ENCODE measurements at regions not wholly inside any gene's neighbourhood (a gene's known extent, or its start where the extent isn't known, plus 50 kb on each side); places are given as distances from the start of the nearest gene placed in this dataset.
"Not testable (repeated sequence)": the region's sequence is repeated elsewhere in the genome, so short reads cannot be mapped to it uniquely, and the experiment has no call there.

GRCh38 chr7:66426332-66426731 is 202.3 kb upstream of the KCTD7 start:
- H3K4me3 ChIP-seq (ENCODE audit: low read depth, low read length) = no peak overlapping the region
- no peak for DNase-seq (ENCODE audit: low read depth)
- in situ Hi-C loops (cut with HindIII; ENCODE audit: low sequenced_read_pairs) = no loop called here
- no peak for TF ChIP-seq CTCF (IDR thresholded peaks at IDR 0.05; ENCODE audit: low read depth, low read length, missing control alignments)

DNA sequence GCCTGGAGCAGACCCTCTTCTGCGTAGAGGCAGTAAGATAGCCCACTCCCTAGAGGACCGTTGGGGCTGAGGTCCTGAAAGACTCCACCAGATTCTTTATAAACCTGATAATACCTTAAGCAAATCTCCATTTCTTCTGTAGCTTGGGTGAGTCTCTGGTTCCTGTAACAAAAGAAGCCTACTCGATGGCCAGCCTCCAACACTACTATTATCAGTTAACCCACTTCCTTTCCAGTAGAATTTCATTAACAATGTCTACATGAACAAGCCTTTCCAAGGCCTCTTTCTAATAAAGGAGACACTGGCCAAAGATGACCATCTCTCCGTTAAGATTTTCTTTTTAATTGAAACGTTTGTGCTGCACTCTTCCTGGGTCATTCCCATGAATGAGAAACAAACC is 201.7 kb upstream of the KCTD7 start:
- no peak for TF ChIP-seq CTCF (IDR thresholded peaks at IDR 0.05; ENCODE audit: low read depth, low read length, missing control alignments)
- DNase-seq (ENCODE audit: low read depth) = no peak
- H3K4me3 ChIP-seq (ENCODE audit: low read depth, low read length) = no peak overlapping the region
- in situ Hi-C loops (cut with HindIII; ENCODE audit: low sequenced_read_pairs) = no loop called here

GRCh38 chr7:66427956-66428355 is 200.7 kb upstream of the KCTD7 start:
- in situ Hi-C loops (cut with HindIII; ENCODE audit: low sequenced_read_pairs) = no loop called here
- no peak overlapping the region for H3K4me3 ChIP-seq (ENCODE audit: low read depth, low read length)
- no peak for TF ChIP-seq CTCF (IDR thresholded peaks at IDR 0.05; ENCODE audit: low read depth, low read length, missing control alignments)
- no peak for DNase-seq (ENCODE audit: low read depth)

GRCh38 chr7:66429498-66430163 is 199.1 kb upstream of the KCTD7 start:
- no peak for DNase-seq (ENCODE audit: low read depth)
- in situ Hi-C loops (cut with HindIII; ENCODE audit: low sequenced_read_pairs) = no loop called here
- no peak overlapping the region for H3K4me3 ChIP-seq (ENCODE audit: low read depth, low read length)
- TF ChIP-seq CTCF (IDR thresholded peaks at IDR 0.05; ENCODE audit: low read depth, low read length, missing control alignments) = no peak

DNA sequence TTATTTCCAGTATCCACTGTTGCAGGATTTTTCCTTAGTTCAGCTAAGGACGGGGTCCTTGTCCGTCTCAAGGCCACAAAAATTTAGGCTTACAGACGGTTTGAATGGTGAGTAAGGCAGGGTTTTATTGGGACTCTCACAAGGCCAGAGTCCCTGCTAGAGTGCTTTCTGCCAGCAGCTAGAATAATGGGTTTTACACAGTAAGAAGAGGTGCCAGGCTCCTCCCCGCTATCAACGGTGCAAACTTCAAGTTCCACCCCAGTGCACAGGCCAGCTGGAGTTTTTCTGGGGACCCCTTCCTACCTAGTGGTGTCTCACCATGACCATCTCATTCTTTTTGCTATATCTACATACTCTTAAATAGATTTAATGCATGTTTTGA is 198.5 kb upstream of the KCTD7 start:
- H3K4me3 ChIP-seq (ENCODE audit: low read depth, low read length) = no peak overlapping the region
- in situ Hi-C loops (cut with HindIII; ENCODE audit: low sequenced_read_pairs) = no loop called here
- DNase-seq (ENCODE audit: low read depth) = no peak
- no peak for TF ChIP-seq CTCF (IDR thresholded peaks at IDR 0.05; ENCODE audit: low read depth, low read length, missing control alignments)

DNA sequence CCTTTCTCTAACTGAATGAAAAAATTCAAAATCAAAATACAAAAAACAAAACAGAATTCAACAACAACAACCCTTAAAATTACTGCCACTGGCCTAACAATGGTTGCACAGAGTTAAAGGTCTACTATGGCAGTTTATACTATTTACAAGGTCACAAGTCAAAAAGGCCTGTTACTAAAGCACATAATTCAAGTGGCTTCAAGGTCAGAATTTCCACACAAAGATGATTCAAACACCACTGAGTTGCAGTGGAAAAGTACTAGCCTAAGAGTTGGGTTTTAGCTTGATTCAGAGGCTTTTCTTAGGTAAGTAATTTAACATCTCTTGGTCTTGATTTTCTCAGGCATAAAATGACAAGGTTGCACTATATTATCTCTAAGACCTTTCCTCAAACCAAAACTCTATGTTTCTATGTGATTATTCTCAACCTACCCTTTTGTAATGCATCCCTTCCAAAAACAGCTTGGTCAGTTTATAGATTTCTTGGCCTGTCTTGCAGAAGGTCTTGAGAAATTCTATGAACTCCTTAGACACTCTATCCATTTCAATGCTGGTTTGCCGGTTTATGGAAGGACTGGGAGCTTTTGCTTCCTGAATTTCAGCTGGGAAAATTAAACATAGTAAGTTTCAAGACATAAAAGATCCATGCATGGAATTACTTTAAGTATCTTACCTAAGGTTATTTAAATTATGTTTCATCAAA is 189.8 kb upstream of the KCTD7 start:
- H3K4me3 ChIP-seq (ENCODE audit: low read depth, low read length); DNase-seq (ENCODE audit: low read depth); in situ Hi-C loops (cut with HindIII; ENCODE audit: low sequenced_read_pairs): not testable (repeated sequence)

- H3K4me3 ChIP-seq (ENCODE audit: low read depth, low read length) = no peak overlapping the region
- DNase-seq (ENCODE audit: low read depth) = no peak
- in situ Hi-C loops (cut with HindIII; ENCODE audit: low sequenced_read_pairs) = no loop called here
- no peak for TF ChIP-seq CTCF (IDR thresholded peaks at IDR 0.05; ENCODE audit: low read depth, low read length, missing control alignments)
These were observed 186.3 kb upstream of the KCTD7 start for GRCh38 chr7:66442385-66442784.

Data from astrocyte of the cerebellum (primary cell).